ENCODE measurements at regions not wholly inside any gene's neighbourhood (a gene's known extent, or its start where the extent isn't known, plus 50 kb on each side); places are given as distances from the start of the nearest gene placed in this dataset.

- peaks cover 3% of the 10 kb centered on the region for H3K4me1 Mint-ChIP-seq (ENCODE audit: low read depth, unreplicated experiment)
- no peak for FAIRE-seq
- no peak for TF ChIP-seq EZH2 (IDR thresholded peaks at IDR 0.05; ENCODE audit: insufficient read depth, low read length)
- TF ChIP-seq CTCF (IDR thresholded peaks at IDR 0.05; ENCODE audit: insufficient read depth, low read depth, low read length) = no peak
- Histone ChIP-seq H3K79me2 (ENCODE audit: insufficient read depth, low read length) (no peaks in the 10 kb centered on the region), H3K27ac (ENCODE audit: low read depth, low read length) (no peak overlapping the region), H3K9ac (ENCODE audit: low read length) (no peak overlapping the region), H3K4me3 (ENCODE audit: insufficient read depth, low read depth, low read length) (no peak overlapping the region), H3K27me3 (ENCODE audit: insufficient read depth, low read length) (no peaks in the 10 kb centered on the region), H3K4me1 (ENCODE audit: insufficient read depth, low read length) (no peaks in the 10 kb centered on the region), H2AFZ (ENCODE audit: low read depth, low read length) (no peak overlapping the region), H4K20me1 (ENCODE audit: insufficient read depth, low read length) (no peaks in the 10 kb centered on the region), H3K36me3 (ENCODE audit: insufficient read depth, low read length) (no peaks in the 10 kb centered on the region), H3K4me2 (ENCODE audit: low read length) (no peak overlapping the region), H3K9me3 (ENCODE audit: insufficient read depth, low read depth, low read length) (no peaks in the 10 kb centered on the region)
- DNase-seq (ENCODE audit: low read depth) = no peak
- H3K4me3 Mint-ChIP-seq (ENCODE audit: unreplicated experiment) = no peak overlapping the region
- H3K36me3 Mint-ChIP-seq (ENCODE audit: low read depth, unreplicated experiment) = peaks cover 2% of the 10 kb centered on the region
- H3K9me3 Mint-ChIP-seq (ENCODE audit: unreplicated experiment) = peaks cover 8% of the 10 kb centered on the region
- no peaks in the 10 kb centered on the region for H3K27me3 Mint-ChIP-seq (ENCODE audit: low read depth, unreplicated experiment)
- H3K27ac Mint-ChIP-seq (ENCODE audit: unreplicated experiment) = no peak overlapping the region
These were observed 146.4 kb upstream of the KCNJ16 start for GRCh38 chr17:69928611-69929010.

GRCh38 chr17:69936996-69937395 is 138.0 kb upstream of the KCNJ16 start:
- TF ChIP-seq EZH2 (IDR thresholded peaks at IDR 0.05; ENCODE audit: insufficient read depth, low read length) (no peak), CTCF (IDR thresholded peaks at IDR 0.05; ENCODE audit: insufficient read depth, low read depth, low read length) (no peak)
- Histone ChIP-seq H3K27me3 (ENCODE audit: insufficient read depth, low read length) (no peaks in the 10 kb centered on the region), H3K9me3 (ENCODE audit: insufficient read depth, low read depth, low read length) (no peaks in the 10 kb centered on the region), H3K4me2 (ENCODE audit: low read length) (no peak overlapping the region), H2AFZ (ENCODE audit: low read depth, low read length) (no peak overlapping the region), H3K4me1 (ENCODE audit: insufficient read depth, low read length) (no peaks in the 10 kb centered on the region), H3K27ac (ENCODE audit: low read depth, low read length) (no peak overlapping the region), H3K79me2 (ENCODE audit: insufficient read depth, low read length) (no peaks in the 10 kb centered on the region), H4K20me1 (ENCODE audit: insufficient read depth, low read length) (no peaks in the 10 kb centered on the region), H3K9ac (ENCODE audit: low read length) (no peak overlapping the region), H3K36me3 (ENCODE audit: insufficient read depth, low read length) (no peaks in the 10 kb centered on the region), H3K4me3 (ENCODE audit: insufficient read depth, low read depth, low read length) (no peak overlapping the region)
- no peak overlapping the region for H3K4me3 Mint-ChIP-seq (ENCODE audit: unreplicated experiment)
- FAIRE-seq (no peak), DNase-seq (ENCODE audit: low read depth) (no peak)
- H3K4me1 Mint-ChIP-seq (ENCODE audit: low read depth, unreplicated experiment) = no peaks in the 10 kb centered on the region
- no peak overlapping the region for H3K27ac Mint-ChIP-seq (ENCODE audit: unreplicated experiment)
- H3K27me3 Mint-ChIP-seq (ENCODE audit: low read depth, unreplicated experiment) = no peaks in the 10 kb centered on the region
- H3K9me3 Mint-ChIP-seq (ENCODE audit: unreplicated experiment) = peaks cover 3% of the 10 kb centered on the region
- no peaks in the 10 kb centered on the region for H3K36me3 Mint-ChIP-seq (ENCODE audit: low read depth, unreplicated experiment)

GRCh38 chr17:69943058-69943457 is 132.0 kb upstream of the KCNJ16 start:
- H3K4me2 ChIP-seq (ENCODE audit: low read length) = no peak overlapping the region
- H2AFZ ChIP-seq (ENCODE audit: low read depth, low read length) = no peak overlapping the region
- H3K27me3 ChIP-seq (ENCODE audit: insufficient read depth, low read length) = no peaks in the 10 kb centered on the region
- no peak overlapping the region for H3K9ac ChIP-seq (ENCODE audit: low read length)
- H4K20me1 ChIP-seq (ENCODE audit: insufficient read depth, low read length) = no peaks in the 10 kb centered on the region
- H3K4me3 ChIP-seq (ENCODE audit: insufficient read depth, low read depth, low read length) = no peak overlapping the region
- TF ChIP-seq EZH2 (IDR thresholded peaks at IDR 0.05; ENCODE audit: insufficient read depth, low read length) = no peak
- TF ChIP-seq CTCF (IDR thresholded peaks at IDR 0.05; ENCODE audit: insufficient read depth, low read depth, low read length) = no peak
- no peaks in the 10 kb centered on the region for H3K36me3 ChIP-seq (ENCODE audit: insufficient read depth, low read length)
- no peaks in the 10 kb centered on the region for H3K9me3 ChIP-seq (ENCODE audit: insufficient read depth, low read depth, low read length)
- Mint-ChIP-seq H3K4me3 (ENCODE audit: unreplicated experiment) (no peak overlapping the region), H3K27me3 (ENCODE audit: low read depth, unreplicated experiment) (no peaks in the 10 kb centered on the region), H3K27ac (ENCODE audit: unreplicated experiment) (no peak overlapping the region), H3K9me3 (ENCODE audit: unreplicated experiment) (no peaks in the 10 kb centered on the region), H3K36me3 (ENCODE audit: low read depth, unreplicated experiment) (no peaks in the 10 kb centered on the region), H3K4me1 (ENCODE audit: low read depth, unreplicated experiment) (peaks cover 25% of the 10 kb centered on the region)
- no peaks in the 10 kb centered on the region for H3K79me2 ChIP-seq (ENCODE audit: insufficient read depth, low read length)
- H3K27ac ChIP-seq (ENCODE audit: low read depth, low read length) = no peak overlapping the region
- no peak for FAIRE-seq
- DNase-seq (ENCODE audit: low read depth) = no peak
- peaks cover 10% of the 10 kb centered on the region for H3K4me1 ChIP-seq (ENCODE audit: insufficient read depth, low read length)

Data from astrocyte (in vitro differentiated cells and primary cell).